Tibial nerve (tissue), 4 donors: ENCODE measurements at regions not wholly inside any gene's neighbourhood (a gene's known extent, or its start where the extent isn't known, plus 50 kb on each side); places are given as distances from the start of the nearest gene placed in this dataset.

Experiments
- DNase-seq, 2 donors: peaks; one replicate each; pipeline ENCODE4 v3.0.0-alpha.2; 2019; ENCODE audit warnings: low spot score in 2 of 2
- H3K27ac ChIP-seq, 4 donors: fragments of 200-600 bp; sonication (generic) in 3 of 4; one replicate each; pipeline ENCODE4 v1.5.1; 2017 to 2019; ENCODE audit warnings: mild to moderate bottlenecking in 1 of 4
- H3K27me3 ChIP-seq, 2 donors: fragments of 200-600 bp; sonication (generic) in 1 of 2; one replicate each; pipeline versions ENCODE4 v1.5.1 to v1.6.0; 2017 to 2019
- H3K36me3 ChIP-seq, 3 donors: fragments of 200-600 bp; sonication (generic); one replicate each; pipeline ENCODE4 v1.5.1; 2018 to 2019
- H3K4me1 ChIP-seq, 4 donors: fragments of 200-600 bp; sonication (generic) in 3 of 4; one replicate each; pipeline ENCODE4 v1.5.1; 2017 to 2019
- H3K4me3 ChIP-seq, 4 donors: fragments of 200-600 bp; sonication (generic) in 3 of 4; one replicate each; pipeline ENCODE4 v1.5.1; 2017 to 2019; ENCODE audit warnings: mild to moderate bottlenecking in 1 of 4, moderate library complexity in 1 of 4
- H3K9me3 ChIP-seq, 4 donors: fragments of 200-600 bp; sonication (generic) in 3 of 4; one replicate each; pipeline ENCODE4 v1.5.1; 2017 to 2019
- CTCF ChIP-seq, 5 experiments: fragments of 200-600 bp in 3 of 5; fragments of 450-650 bp in 2 of 5; sonication (generic) in 3 of 5; IDR thresholded peaks; one replicate each; pipeline ENCODE4 v1.5.1; 2016 to 2019; ENCODE audit warnings: antibody characterized with exemption in 5 of 5, mild to moderate bottlenecking in 3 of 5, moderate library complexity in 2 of 5
- EP300 ChIP-seq, 2 donors: sonication (generic); formaldehyde crosslinking; IDR thresholded peaks; one replicate each; pipeline ENCODE4 v1.6.1; 2017; ENCODE audit warnings: antibody characterized with exemption in 2 of 2, mild to moderate bottlenecking in 1 of 2
- POLR2A ChIP-seq, 2 donors: fragments of 450-650 bp; IDR thresholded peaks; one replicate each; pipeline ENCODE4 v1.6.1; 2017; ENCODE audit warnings: antibody characterized with exemption in 2 of 2, mild to moderate bottlenecking in 2 of 2, moderate library complexity in 2 of 2
- WGBS, 2 donors: methylation state at CpG; one replicate each; pipeline ENCODE4 v1.1.5; 2018; 5-methylcytosine and 5-hydroxymethylcytosine counted together

- Histone ChIP-seq H3K27ac (no peak overlapping the region), H3K36me3 (no peaks in the 10 kb centered on the region), H3K4me3 (no peak overlapping the region), H3K27me3 (no peaks in the 10 kb centered on the region), H3K4me1 (no peaks in the 10 kb centered on the region), H3K9me3 (no peaks in the 10 kb centered on the region)
- TF ChIP-seq EP300 (IDR thresholded peaks at IDR 0.05) (no peak), POLR2A (IDR thresholded peaks at IDR 0.05) (no peak), CTCF (IDR thresholded peaks at IDR 0.05) (no peak)
- 40 to 61% methylated on average over 4 of the region's 4 CpGs for WGBS, 2 donors
- DNase-seq = no peak
Observed at GRCh38 chrX:8089141-8089540, 81.9 kb downstream of the VCX2 start.

GRCh38 chrX:8084006-8084405 is 87.1 kb downstream of the VCX2 start:
- Histone ChIP-seq H3K4me1 (no peaks in the 10 kb centered on the region), H3K4me3 (no peak overlapping the region), H3K9me3 (no peaks in the 10 kb centered on the region), H3K27me3 (no peaks in the 10 kb centered on the region), H3K27ac (no peak overlapping the region), H3K36me3 (no peaks in the 10 kb centered on the region)
- no peak for DNase-seq
- TF ChIP-seq POLR2A (IDR thresholded peaks at IDR 0.05) = no peak
- no peak for TF ChIP-seq CTCF (IDR thresholded peaks at IDR 0.05)
- no peak for TF ChIP-seq EP300 (IDR thresholded peaks at IDR 0.05)
- 21 to 22% methylated on average over 4 of the region's 4 CpGs for WGBS, 2 donors

- no peak for DNase-seq
- no peak overlapping the region for H3K4me3 ChIP-seq
- no peaks in the 10 kb centered on the region for H3K9me3 ChIP-seq
- no peak overlapping the region for H3K27ac ChIP-seq
- no peaks in the 10 kb centered on the region for H3K27me3 ChIP-seq
- no peaks in the 10 kb centered on the region for H3K36me3 ChIP-seq
- no peaks in the 10 kb centered on the region for H3K4me1 ChIP-seq
- TF ChIP-seq POLR2A (IDR thresholded peaks at IDR 0.05) (no peak), EP300 (IDR thresholded peaks at IDR 0.05) (no peak), CTCF (IDR thresholded peaks at IDR 0.05) (no peak)
- WGBS, 2 donors = 32 to 47% methylated on average over 3 of the region's 3 CpGs
Observed at GRCh38 chrX:8083286-8083685, 87.8 kb downstream of the VCX2 start.

GRCh38 chrX:8075636-8076035 is 95.4 kb downstream of the VCX2 start:
- H3K4me3 ChIP-seq = no peak overlapping the region
- no peak overlapping the region for H3K27ac ChIP-seq
- H3K36me3 ChIP-seq = no peaks in the 10 kb centered on the region
- no peaks in the 10 kb centered on the region for H3K4me1 ChIP-seq
- H3K27me3 ChIP-seq = no peaks in the 10 kb centered on the region
- DNase-seq = no peak
- TF ChIP-seq CTCF (IDR thresholded peaks at IDR 0.05) (no peak), POLR2A (IDR thresholded peaks at IDR 0.05) (no peak), EP300 (IDR thresholded peaks at IDR 0.05) (no peak)
- no peaks in the 10 kb centered on the region for H3K9me3 ChIP-seq

- no peaks in the 10 kb centered on the region for H3K4me1 ChIP-seq
- no peaks in the 10 kb centered on the region for H3K9me3 ChIP-seq
- no peak for TF ChIP-seq POLR2A (IDR thresholded peaks at IDR 0.05)
- TF ChIP-seq EP300 (IDR thresholded peaks at IDR 0.05) = no peak
- TF ChIP-seq CTCF (IDR thresholded peaks at IDR 0.05) = no peak
- H3K27ac ChIP-seq = no peak overlapping the region
- H3K27me3 ChIP-seq = no peaks in the 10 kb centered on the region
- no peaks in the 10 kb centered on the region for H3K36me3 ChIP-seq
- no peak for DNase-seq
- no peak overlapping the region for H3K4me3 ChIP-seq
- WGBS, 2 donors = 70 to 75% methylated on average over 8 of the region's 8 CpGs
Observed at GRCh38 chrX:8067754-8068462, 103.2 kb downstream of the VCX2 start.
